Inflammatory macrophage treated with lipopolysaccharide for 4 hours (primary cell): ENCODE measurements at regions not wholly inside any gene's neighbourhood (a gene's known extent, or its start where the extent isn't known, plus 50 kb on each side); places are given as distances from the start of the nearest gene placed in this dataset.
"Not testable (repeated sequence)": the region's sequence is repeated elsewhere in the genome, so short reads cannot be mapped to it uniquely, and the experiment has no call there.

Experiments
- DNase-seq: peaks from one replicate; pipeline ENCODE4 v3.0.0-alpha.2; 2020

DNA sequence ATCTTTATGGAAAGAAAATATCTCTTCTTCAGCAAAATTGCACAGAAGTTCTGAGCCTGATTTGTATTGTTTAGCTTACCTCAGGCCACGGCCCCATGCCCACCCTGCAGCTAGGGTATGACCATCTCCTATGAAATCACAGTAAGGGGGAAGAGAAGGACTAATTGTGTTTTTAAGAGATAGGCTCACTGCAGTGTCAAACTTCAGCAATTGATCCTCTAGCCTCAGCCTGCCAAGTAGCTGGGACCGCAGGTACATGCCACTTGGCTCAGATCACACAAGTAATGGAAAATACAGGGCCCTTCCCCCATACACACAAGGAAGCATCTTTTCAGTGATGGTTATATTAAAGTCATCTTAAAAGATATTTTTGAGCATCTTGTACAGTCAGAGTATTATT, 60.0 kb downstream of the DMAC1 start:
- no peak for DNase-seq

GRCh38 chr9:7735311-7735710, 64.3 kb downstream of the DMAC1 start:
- DNase-seq = no peak

GRCh38 chr9:7730164-7730445, 69.5 kb downstream of the DMAC1 start:
- DNase-seq = no peak

- no peak for DNase-seq
Observed at GRCh38 chr9:7729371-7730163, 70.0 kb downstream of the DMAC1 start.

DNA sequence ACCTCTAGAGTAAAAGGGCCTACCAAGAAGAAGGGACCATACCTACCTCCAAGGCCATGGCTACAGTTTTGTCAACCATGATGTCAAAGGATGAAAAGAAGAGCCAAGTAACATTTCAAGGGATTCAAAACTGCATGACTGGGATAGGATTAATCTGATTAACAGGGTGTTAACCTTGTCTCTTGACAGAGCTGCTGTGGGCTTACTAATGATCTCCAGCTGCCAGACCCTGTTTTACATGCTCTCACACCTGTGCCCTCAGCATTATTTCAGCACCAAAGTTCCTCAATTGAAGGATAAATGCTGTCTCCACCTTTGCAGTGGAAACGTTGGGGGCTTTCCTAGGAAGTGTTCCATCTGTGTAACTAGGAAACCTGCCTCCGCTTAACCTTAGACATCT, 78.3 kb downstream of the DMAC1 start:
- no peak for DNase-seq

- not testable (repeated sequence) for DNase-seq
Observed at GRCh38 chr9:7713088-7713487, 86.5 kb downstream of the DMAC1 start.

GRCh38 chr9:7710686-7711085, 88.9 kb downstream of the DMAC1 start:
- no peak for DNase-seq

DNA sequence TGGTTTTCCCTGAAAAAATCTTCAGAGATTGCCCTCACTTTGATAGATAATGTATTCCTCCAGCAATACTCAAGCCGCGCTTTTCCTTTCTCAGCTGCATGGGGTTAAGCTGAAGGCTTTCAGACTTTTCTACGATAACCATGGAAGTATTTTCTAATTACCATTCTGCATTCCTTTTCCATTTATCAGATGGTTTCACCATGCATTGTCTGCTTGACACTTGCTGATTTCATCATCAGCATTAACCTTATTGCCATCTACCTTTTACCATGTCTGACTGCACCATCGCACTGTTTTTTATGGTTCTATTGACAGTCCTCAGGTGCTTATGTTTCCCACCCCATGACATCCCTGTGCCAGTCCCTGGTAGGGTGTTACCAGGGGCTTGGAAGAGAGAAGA, 91.6 kb downstream of the DMAC1 start:
- DNase-seq = no peak

GRCh38 chr9:7704543-7704942, 95.0 kb downstream of the DMAC1 start:
- DNase-seq = no peak

GRCh38 chr9:7691909-7692308, 107.7 kb downstream of the DMAC1 start:
- DNase-seq = no peak

GRCh38 chr9:7690014-7690413, 109.6 kb downstream of the DMAC1 start:
- DNase-seq = no peak

DNA sequence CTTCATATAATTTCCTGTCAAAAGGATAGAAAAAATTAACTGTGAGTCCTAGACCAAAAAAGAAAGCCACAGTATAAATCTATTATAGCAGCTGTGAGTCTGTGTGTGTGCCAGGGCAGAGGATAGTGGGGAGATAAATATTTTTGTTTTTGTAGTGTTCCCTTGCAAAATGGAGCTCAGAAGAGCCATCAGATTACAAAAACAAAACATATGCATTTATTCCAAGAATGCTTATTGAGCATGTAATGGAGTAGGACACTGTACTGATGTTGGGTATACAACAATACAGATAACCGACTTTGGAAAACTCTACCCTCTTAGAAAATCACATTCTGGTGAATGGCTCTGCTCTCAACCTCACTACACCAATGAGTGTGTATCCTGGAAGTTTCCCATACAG, 111.0 kb downstream of the DMAC1 start:
- no peak for DNase-seq

DNA sequence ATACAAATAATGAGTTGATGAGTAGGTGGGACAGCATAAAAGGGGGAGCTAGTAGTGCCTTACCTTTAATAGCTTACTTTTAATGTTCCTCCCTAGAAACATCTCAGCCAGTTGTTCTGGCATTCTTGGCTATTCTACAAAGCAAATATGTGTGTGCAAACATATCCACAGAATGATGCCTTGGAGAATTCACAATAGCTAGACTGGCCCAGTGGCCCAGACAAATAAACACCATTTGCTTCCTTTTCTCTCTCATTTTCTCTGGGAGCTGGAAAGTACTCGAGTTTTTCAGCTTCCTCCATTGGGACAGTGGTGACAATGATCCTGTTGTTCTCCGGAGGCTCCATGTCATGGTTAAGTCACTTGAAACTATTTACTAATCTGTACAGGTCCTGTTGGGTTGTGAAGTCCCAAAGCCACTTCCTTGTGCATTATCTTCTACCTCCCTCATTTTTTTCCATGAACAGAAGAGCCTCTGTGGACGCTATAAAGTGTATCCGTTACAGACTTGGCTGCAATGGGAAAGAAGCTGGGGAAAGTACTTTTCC, 122.9 kb downstream of the DMAC1 start:
- no peak for DNase-seq

GRCh38 chr9:7671847-7672246, 127.7 kb downstream of the DMAC1 start:
- DNase-seq = no peak

DNA sequence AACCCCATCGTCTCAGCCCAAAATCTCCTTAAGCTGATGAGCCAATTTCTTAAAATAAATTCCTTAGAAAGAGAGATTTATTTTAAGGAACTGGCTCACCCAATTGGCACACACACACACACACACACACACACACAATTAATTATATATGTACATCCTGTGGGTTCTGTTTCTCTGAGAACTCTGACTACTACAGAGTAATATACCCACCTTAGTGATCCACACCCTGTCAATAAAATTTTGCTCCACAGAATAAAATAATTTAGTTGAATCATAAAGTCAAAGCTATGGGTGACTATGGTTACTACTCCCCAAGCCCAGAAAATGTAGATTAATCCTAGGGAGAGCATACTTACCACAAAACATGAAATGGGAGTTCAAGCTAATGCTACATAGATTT, 131.0 kb downstream of the DMAC1 start:
- no peak for DNase-seq

GRCh38 chr9:7665874-7666273, 133.7 kb downstream of the DMAC1 start:
- no peak for DNase-seq

- DNase-seq = no peak
Observed at GRCh38 chr9:7659766-7660165, 139.8 kb downstream of the DMAC1 start.

GRCh38 chr9:7656636-7657035, 142.9 kb downstream of the DMAC1 start:
- no peak for DNase-seq

DNA sequence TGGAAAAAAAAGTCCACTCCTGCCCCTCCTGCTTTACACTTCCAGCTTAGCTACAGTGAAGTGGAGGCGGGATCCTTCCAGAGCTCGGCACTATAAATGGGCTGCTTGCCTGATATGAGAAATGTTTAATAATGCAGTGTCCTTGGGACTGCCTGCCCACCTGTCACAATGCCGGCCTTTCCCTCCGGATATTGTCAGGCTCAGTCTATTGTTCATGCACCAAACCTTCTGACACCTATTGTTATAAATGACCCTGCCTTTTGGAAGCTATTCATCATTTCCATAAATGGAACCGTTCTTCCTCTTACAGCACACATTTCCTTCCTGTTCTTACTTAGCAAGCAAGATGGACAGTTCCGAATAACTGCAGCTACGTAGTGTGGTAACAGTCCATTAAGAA, 146.3 kb downstream of the DMAC1 start:
- no peak for DNase-seq

- no peak for DNase-seq
Observed at GRCh38 chr9:7640231-7640630, 159.3 kb downstream of the DMAC1 start.

DNA sequence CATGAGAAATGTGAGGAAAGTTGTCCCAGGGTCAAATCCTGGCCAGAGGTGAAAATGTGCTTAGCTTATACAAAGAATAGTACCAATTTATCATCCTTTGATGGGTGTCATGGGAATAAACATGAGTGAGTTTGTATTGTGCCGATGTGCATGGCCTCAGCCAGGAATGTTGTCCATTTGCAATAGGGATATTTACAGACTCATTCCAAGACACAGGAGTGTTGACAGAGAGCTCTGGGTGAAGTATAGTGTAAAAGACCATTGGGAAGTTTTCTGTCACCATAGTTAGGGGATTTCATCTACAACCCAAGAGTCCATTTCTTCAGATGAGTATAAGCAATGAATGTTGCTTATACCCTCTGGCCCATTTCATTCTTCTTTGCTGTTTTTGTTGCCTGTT, 160.1 kb downstream of the DMAC1 start:
- DNase-seq = no peak

- no peak for DNase-seq
Observed at GRCh38 chr9:7636838-7637467, 162.6 kb downstream of the DMAC1 start.

DNA sequence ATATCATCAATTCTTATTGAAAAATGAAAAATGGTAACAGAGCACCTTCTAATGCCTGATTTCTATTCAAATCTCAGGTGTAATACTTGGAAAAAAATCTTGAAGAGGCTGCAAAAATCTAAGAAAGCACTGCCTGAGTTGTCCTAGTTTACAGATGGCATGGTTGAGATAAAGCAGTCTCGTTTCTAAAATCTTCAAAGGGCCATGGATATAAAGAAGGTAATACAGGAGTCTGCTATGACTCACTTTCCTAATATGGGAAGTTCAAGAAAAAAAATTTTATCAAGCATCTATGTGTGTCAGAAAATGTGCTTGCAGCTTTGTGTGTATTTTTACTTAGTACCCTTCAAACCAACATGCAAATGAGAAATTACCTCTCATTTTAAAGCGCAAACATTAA, 163.3 kb downstream of the DMAC1 start:
- no peak for DNase-seq

GRCh38 chr9:7626571-7627029, 173.0 kb downstream of the DMAC1 start:
- not testable (repeated sequence) for DNase-seq

GRCh38 chr9:7622481-7622880, 177.1 kb downstream of the DMAC1 start:
- DNase-seq = no peak
